GM12874 (cell line): ENCODE measurements at regions not wholly inside any gene's neighbourhood (a gene's known extent, or its start where the extent isn't known, plus 50 kb on each side); places are given as distances from the start of the nearest gene placed in this dataset.

ENCODE experiments used
- CTCF ChIP-seq: IDR thresholded peaks from 2 replicates; pipeline ENCODE4 v1.5.1; 2011; ENCODE audit warnings: low read depth, mild to moderate bottlenecking, control low read depth, low read length, moderate library complexity; ENCODE audit not compliant: insufficient read depth

GRCh38 chr10:89924261-89924660 is 222.9 kb downstream of the KIF20B start:
- TF ChIP-seq CTCF, result no peak

GRCh38 chr10:89926736-89927135 is 225.3 kb downstream of the KIF20B start:
- no peak for TF ChIP-seq CTCF

GRCh38 chr10:89929282-89930026 is 228.1 kb downstream of the KIF20B start:
- TF ChIP-seq CTCF, result no peak

- no peak for TF ChIP-seq CTCF
Observed at GRCh38 chr10:89937494-89937893, 236.1 kb downstream of the KIF20B start.

- TF ChIP-seq CTCF, result no peak
Observed at GRCh38 chr10:89940076-89940475, 238.7 kb downstream of the KIF20B start.

GRCh38 chr10:89942217-89942616 is 240.8 kb downstream of the KIF20B start:
- TF ChIP-seq CTCF, result no peak

GRCh38 chr10:89944138-89944537 is 242.7 kb downstream of the KIF20B start:
- no peak for TF ChIP-seq CTCF

- no peak for TF ChIP-seq CTCF
Observed at GRCh38 chr10:89946106-89946505, 244.7 kb downstream of the KIF20B start.
